GM19239 (cell line): ENCODE measurements at regions not wholly inside any gene's neighbourhood (a gene's known extent, or its start where the extent isn't known, plus 50 kb on each side); places are given as distances from the start of the nearest gene placed in this dataset.

ENCODE experiments used
- DNase-seq: peaks from one replicate; pipeline ENCODE4 v3.0.0; 2011; ENCODE audit warnings: low spot score; ENCODE audit not compliant: insufficient read length
- FAIRE-seq: peaks from 2 replicates; lab custom pipeline; 2011; peaks lifted over from hg19 to GRCh38; lab: Jason Lieb, UNC

DNA sequence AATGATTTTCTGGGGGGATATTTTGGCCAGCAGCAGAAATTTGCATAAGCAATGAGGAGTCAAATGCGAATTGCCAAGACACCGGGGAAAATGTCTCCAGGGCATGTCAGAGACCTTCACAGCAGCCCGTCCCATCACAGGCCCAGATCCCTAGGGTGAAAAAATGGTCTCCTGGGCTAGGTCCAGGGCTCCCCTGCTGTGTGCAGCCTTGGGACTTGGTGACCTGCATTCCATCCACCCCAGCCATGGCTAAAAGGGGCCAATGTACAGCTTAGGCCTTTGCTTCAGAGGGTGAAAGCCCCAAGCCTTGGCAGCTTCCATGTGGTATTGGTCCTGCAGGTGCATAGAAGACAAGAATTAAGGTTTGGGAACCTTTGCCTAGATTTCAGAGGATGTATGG lies 534.5 kb upstream of the MEF2C start:
- FAIRE-seq = no peak
- no peak for DNase-seq

DNA sequence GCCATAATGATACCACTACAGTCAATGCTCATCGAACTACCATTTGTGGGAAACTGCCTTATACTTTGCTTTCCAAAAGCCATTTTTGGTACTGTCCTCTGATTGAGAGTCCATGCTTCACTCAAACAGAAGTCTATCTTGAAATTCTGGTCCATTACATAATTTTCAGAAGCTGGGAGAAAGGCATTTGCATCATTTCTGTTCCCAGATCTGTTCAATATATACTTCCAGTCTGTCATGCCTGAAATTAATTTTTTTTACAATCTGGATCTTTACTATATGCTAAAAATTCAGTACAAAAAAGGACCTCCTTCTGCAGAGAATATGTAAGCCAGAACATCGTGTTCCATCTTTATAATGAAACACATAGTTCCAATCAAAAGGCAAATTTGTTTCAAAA lies 528.9 kb upstream of the MEF2C start:
- no peak for FAIRE-seq

DNA sequence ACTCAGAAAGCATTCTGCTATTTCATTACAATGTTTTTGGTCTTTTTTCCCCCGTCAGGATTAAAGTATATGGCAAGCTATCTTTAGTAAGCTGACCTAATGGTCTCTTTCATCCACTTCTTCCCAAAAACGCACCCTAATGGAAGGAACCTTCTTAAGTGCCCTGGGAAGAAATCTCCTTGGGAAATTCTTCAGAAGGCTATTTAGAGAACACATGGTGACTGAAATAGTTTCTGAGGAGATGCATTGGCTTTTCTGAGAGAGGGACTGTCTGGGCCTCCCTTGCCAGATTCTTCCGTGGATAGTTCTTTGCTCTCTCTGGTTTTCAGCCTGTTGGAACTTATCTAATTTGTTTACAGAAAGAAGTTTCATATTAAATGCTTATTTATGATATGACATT lies 524.1 kb upstream of the MEF2C start:
- no peak for FAIRE-seq

More for the DNA sequence above, 528.9 kb upstream of the MEF2C start:
- DNase-seq = no peak

DNA sequence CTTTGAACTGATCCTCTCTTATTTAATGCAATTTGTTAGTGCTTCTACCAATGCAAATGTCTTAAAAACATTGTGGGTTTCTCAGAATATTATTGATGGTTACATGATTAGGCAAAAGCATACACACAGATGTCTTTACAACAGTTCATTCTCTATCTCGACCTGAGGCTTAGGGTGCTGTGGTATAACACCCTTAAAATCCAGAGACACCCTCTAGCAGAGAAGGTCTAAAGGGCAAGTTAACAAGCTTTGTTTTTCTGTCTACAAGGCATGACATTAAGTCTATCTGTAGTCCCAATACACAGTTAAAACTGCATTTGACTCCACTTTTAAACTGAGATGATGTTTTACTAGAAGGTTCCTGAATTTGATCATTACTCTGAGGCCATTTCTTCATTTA lies 518.7 kb upstream of the MEF2C start:
- FAIRE-seq (no peak), DNase-seq (no peak)

More for the DNA sequence above, 524.1 kb upstream of the MEF2C start:
- DNase-seq = no peak

DNA sequence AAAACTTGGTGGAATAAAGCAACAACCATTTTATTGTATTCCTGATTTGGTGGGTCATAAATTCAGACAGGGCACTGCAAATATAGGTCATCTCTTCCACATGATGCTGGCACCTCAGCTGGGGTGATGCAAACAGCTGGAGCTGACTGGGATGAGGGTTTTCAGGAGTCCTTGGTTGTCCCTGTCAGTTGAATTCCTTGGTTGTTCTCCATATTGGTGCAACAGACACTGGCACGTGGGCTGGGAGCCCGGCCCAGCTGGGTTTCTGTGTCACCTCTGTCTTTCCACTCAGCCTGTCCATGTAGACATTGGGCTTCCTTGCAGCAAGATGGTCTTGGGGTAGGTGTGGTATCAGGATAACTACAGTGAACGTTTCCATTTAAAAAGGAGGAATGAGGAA lies 518.0 kb upstream of the MEF2C start:
- FAIRE-seq = no peak
- no peak for DNase-seq

DNA sequence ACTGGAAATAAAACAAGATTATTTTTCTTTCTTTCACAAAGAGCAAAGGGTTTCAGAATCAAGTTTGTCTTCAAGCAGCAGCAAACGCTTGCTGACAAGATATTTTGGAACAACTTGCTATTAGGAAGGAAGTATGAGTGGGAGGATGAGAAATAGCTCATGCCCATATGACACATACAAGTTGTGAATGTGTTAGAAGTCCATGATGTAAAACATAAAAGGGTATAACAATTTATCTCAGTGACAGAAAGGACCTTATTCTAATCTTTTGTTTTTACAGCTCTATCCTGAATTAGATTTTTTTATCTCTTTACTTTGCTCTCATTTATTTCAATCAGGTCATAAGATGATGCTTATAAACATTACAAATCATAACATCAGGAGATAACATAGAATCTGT lies 516.6 kb upstream of the MEF2C start:
- FAIRE-seq (no peak), DNase-seq (no peak)

DNA sequence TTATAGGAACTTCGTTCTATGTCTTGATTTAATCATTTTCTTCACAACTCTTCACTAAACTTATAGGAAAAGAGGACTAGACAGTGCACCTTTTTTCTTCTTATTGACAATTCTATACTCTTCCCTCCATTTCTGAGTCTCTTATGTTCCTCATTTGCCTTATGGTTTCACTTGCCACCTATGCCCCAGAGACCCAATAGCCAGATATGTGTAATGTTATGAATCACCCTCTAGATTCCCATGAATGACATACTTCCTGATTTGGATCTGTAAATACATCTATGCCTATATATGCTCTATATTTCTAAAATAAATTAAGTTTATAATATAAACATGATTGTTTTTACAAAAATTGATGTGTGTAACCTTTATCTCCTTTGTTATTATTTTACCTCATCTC lies 514.1 kb upstream of the MEF2C start:
- FAIRE-seq (no peak), DNase-seq (peak; percentile 6)

DNA sequence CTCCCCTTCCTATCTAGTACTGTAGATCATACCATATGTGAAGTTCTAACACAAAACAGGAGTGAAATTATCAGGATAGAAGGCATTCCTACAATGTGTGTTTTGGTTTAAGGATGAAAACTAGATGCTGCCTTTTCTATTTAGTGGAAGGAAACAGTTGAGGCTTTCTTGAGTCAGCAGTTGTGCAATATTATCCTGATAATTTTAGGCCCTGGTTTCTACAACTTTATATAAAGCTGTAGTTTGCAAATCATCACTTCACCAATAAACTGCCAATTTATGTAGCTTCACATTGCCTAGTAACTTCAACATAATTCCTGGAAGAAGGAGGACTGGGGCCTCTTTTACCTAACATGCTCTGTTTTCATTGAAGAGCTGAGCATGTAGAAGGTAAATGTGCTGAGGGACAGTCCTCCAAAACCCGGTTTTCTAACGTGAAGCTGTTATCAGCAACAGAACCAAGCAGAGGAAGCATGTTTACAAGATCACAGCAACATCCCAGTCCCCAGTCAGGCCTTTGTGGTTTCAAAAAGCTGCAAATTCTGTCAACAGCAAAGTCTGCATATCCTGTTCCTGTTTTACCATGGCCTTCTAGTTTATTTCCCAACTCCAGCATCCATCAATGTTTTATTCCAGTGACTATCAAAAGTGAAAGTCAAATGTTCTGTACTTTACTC lies 513.4 kb upstream of the MEF2C start:
- DNase-seq (peak; percentile 5), FAIRE-seq (no peak)

DNA sequence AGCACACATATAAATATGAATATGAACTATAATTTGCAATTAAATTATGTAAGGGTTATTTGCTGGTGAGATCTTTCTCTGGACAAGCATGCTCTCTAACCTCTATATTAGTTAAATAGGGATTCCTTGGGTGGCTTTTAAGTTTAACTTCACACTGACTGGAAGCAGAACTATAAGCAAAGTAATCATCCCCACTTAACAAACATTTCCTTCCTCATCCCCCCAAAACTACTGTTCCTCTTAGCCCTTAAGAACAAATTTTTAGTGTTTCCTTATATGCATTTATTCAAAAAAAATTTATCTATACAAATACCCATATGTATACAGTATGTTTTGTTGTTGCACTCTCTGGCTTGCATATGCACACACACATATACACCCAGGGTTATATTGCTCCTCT lies 512.1 kb upstream of the MEF2C start:
- FAIRE-seq = peak; percentile 65
- no peak for DNase-seq

DNA sequence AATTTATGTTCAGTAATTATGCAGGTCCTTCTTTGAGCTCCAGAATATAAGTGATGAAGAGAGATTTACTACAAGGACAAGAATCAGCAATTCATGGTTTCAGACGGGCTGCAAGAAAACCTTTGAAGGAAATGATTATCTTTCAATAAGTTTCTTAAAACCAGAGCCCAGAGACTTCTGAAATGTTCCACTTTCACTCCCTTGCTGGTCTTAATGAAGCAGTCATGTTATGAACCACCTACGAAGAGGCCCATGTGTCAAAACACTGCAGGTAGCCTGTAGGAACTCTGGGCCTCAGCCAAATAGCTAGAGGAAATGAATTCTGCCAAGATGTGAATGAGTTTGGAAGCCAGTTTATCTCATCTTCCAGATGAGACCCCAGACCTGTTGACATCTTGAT lies 505.9 kb upstream of the MEF2C start:
- FAIRE-seq (peak; percentile 33), DNase-seq (no peak)

DNA sequence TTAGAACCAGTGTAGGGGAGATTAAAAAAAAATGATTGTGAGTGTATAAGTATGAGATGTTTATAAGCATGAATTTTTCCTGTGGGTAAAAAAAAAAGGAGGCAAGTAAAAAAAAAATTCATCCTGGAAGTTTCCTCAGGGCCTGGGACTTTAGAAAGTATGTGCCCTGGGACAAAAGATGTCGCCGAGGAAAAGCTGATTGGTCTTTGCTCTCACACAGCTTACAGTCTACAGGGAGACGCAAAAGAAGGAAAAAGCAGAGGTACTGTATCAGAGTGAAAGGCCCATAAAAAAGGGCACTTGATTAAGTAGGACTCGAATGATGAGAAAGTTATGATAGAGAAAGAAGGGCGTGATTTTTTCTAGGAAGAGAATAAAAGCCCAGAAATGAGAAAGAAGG lies 501.4 kb upstream of the MEF2C start:
- FAIRE-seq (no peak), DNase-seq (no peak)

DNA sequence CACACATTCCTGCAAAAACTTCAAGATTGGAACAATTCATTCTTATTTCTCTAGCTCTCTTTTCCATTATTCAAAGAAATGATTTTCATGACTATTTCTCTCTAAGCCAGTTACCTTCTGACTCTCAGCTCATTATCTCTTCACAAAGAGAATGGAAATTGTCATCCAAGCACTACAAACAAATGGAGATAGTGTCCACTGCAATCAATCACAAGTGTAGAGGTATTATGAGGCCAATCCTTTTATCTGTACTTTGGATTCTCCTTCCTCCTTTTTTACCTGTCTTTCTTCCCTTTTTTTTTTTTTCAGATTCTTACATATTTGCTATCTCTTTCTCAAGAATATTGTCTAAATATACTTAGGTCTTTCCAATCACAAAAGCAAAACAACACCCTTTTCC lies 497.7 kb upstream of the MEF2C start:
- FAIRE-seq = no peak
- DNase-seq = no peak

DNA sequence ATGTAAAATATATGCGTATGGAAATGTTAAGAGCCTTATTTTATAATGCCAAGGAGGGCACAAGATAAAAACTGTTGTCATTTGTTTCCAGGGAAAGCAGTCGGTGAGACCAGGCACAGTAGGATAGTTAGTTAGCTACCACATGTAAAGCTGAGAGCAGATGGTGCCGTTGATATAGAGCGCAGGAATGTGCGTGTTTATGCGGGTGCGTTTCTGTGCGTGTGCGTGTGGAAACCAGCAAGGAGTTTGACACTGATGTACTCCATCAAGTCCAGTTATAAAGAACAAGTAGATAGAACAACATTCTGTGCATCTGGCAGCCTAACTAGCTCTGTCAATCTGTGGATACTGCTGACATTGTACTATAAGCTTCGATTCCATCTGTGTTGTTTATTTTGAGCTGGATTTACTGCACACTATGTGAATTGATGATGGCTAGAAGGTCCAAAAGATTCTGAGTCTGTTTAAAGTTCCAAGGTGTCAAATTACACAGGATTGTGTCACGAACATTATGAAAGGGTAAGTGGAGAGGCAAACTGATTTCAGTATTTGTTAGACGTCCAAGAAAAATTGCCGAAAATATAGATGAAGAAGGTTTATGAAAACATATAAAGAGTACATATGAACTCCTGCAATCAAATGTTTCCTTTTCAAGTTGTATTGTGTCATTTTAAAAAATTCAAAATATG lies 494.9 kb upstream of the MEF2C start:
- FAIRE-seq = peak; percentile 33
- no peak for DNase-seq

DNA sequence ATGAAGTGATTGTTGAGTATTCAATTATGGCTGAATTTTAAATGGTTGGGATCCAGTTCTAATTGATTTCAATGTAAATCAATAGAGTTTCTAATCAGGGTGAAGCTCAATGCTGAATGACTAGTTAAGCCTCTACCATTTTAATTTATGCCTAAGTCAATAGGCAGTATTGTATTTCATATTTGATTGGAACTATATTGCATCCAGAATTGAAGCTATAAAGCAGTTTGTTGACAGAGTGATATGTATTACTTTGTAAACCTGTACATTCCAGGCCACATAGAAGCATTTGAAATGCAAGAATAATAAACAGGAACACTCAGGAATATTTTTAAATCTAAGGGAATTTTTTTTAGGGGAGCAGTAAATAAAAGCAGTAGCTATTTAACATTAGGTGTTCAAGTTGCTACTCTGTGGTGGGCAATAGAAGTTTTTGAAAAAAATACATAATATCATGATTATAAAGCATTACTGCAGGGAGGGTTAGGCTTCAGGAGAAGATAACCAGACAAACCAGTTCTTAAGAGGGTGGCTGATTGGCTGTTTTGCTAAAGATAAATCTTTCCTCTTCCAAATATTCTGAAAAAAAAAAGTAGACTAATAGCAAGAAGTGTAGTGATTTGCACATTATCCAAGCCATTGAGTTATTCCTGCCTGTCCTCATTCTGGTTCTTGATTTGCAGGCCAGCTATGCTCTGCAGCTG lies 492.0 kb upstream of the MEF2C start:
- FAIRE-seq (no peak), DNase-seq (no peak)

DNA sequence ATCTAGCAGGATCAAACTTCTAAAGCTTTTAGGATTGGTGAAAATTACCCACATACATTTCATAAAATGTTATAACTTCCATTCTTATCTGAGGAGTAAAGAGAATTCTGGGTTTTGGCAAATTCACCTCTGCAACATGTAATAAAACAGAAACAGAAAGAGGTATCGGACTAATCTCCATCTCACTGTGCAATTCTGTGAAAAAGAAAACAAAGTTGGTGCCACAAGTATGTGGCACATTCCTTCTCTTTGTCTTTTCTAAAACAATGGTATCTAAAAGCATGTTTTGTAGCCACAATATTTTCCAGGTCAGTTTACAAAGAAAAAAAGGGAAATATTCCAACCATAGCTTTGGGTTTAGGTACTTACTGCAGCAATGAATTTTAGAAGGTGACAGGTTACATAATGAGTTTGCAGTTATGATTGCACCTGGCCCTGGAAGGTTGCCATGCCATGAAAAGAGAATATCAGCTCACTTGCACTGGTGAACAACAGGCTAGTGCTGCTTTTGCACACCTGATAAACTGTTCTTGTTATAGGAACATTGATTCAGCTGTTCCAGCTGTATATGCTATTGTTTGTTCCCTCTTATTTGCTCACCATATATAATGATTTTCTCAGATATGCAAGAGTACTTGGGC lies 491.3 kb upstream of the MEF2C start:
- FAIRE-seq (peak; percentile 83), DNase-seq (no peak)

DNA sequence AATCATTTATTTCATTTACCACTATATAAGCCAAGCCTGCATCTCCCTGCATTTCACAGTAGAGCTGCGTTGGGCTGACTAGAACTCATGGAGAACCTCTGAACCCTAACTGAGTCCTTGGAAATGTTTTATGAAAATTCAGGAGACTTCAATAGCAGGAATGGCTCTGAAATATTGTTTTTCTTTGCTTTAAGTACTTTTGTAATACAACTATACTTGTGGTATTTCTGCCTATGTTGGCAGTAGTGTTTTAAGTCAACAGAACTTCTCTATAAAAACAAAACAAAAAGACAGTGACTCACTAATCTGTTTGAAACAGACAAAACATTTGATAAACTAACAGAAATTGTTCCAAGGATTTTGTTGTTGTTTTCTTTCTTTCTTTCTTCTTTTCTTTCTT lies 489.2 kb upstream of the MEF2C start:
- DNase-seq (no peak), FAIRE-seq (peak; percentile 14)

DNA sequence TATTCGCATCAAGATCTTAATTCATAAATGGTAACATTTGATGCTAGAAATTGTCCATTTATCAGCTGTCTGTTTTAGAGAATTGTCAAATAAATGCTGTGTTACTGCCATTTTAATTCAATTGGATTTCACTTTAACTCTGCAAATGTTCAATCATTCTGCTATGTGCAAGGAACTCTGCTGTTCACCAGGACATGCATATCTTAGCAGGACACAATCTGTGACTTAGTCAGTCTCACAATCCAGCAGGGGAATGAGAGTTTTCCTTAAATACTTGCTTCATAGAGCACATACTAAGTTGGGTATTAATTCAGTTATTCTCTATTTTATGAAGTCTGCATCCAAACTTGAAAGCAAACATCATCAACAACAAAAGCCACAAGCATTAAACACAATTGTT lies 488.7 kb upstream of the MEF2C start:
- FAIRE-seq (peak; percentile 26), DNase-seq (no peak)

DNA sequence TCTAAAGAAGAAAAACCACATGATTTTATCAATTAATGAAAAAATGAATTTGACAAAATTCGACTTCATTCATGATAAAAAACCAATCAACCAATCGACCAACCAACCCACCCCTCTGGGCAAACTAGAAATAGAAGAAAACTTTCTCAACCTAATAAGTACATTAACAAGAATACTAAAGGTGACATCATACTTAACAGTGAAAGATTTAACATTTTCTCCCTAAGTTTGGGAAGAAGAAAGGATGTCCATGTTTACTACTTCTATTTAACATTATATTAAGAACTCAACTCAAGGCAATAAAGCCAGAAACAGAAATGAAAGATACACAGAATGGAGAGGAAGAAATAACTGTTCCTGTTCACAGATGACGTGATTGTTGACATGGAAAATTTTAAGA lies 476.1 kb upstream of the MEF2C start:
- DNase-seq (no peak), FAIRE-seq (no peak)

DNA sequence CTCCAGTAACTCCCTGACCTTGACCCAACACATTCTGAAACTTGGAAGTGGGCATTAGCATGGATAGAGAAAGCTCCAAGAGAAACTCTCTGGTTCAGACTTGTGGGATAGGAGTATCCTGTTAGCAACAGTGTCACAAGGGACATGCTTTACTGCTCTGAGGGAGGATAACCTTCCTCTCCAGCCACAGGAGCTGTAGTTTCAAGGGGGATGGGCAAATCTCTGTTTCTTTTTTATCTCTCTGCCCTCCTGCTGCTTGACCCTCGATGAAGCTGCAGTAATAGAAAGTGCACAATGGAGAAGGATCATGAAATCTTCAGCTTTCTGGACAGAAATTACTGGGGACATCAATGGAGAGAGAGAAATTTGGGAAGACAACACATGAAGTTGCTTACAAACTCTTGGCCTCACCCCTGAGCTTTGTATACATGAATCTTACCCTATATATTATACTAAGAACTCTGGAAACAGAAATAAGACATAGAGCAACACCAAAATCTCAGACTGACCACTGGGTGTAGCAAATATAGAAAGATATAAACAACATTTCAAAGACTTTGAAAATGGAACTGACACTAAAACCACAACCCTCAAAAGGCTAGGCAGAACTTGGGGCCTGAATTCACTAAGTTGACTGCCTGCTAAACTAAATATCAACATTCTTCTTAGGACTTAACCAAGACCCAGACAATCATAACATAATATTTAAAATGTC lies 471.0 kb upstream of the MEF2C start:
- FAIRE-seq (peak; percentile 95), DNase-seq (no peak)

DNA sequence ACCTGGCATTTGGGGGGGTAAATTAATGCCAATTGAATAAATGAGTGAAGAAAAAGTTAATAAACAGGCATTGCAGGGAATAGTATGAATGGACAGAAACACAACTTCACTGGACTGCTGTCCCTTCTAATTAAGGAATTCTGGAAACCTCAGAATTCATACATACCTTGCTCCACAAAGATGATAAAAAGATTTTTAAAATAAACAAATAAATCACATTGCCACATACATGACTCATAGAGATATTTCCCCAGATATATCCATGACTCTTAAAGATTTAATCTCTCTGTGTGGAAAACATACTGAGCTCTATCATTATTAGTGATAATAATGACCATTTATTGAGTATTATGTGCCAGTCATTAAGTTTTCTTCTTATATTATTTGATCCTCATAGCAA lies 469.0 kb upstream of the MEF2C start:
- FAIRE-seq (peak; percentile 68), DNase-seq (no peak)
